ENCODE measurements at regions not wholly inside any gene's neighbourhood (a gene's known extent, or its start where the extent isn't known, plus 50 kb on each side); places are given as distances from the start of the nearest gene placed in this dataset.

DNA sequence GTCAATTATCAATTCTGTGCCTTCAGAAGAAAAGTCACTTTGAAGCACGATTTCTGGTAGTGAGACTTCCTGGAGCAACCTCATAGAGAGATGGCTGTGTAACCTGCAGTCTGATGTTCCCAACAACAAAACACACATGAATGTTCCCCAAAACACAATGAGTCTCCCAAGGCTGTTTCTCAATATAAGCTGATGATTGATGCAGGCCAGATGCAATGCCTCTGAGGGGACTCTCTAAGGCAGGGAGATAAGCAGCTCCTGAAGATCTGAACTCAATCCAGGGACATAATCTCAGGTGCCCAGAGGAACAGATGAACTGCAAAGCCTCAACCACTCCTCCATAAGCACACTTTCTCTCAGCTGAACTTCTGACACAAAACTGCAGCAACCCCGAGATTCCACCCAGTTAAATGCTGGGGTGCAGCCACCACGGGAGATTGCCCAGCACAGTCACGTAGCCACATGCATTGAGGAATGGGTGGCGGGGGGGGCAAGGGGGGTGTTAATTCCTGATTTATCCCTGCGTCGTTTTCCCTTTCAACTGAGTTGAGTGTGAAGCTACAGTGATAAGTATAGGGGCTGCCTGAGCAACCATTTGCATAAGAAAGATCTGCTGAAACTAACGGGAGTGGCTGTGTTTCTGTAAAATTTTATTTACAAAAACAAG is 122.7 kb upstream of the RASEF start:
- CTCF ChIA-PET (ENCODE audit: low intra/inter-chr PET ratio), result no interaction called here

More for the DNA sequence above, 122.7 kb upstream of the RASEF start:
- H3K9me1 ChIP-seq (ENCODE audit: control insufficient read depth, insufficient read depth, low read length), result no peaks in the 10 kb centered on the region
- no peaks in the 10 kb centered on the region for H3K79me2 ChIP-seq (ENCODE audit: control insufficient read depth, insufficient read depth, low read length)
- no peak for TF ChIP-seq PHB (CRISPR knock-in tag; IDR thresholded peaks at IDR 0.05)
- TF ChIP-seq, protein P1, sequence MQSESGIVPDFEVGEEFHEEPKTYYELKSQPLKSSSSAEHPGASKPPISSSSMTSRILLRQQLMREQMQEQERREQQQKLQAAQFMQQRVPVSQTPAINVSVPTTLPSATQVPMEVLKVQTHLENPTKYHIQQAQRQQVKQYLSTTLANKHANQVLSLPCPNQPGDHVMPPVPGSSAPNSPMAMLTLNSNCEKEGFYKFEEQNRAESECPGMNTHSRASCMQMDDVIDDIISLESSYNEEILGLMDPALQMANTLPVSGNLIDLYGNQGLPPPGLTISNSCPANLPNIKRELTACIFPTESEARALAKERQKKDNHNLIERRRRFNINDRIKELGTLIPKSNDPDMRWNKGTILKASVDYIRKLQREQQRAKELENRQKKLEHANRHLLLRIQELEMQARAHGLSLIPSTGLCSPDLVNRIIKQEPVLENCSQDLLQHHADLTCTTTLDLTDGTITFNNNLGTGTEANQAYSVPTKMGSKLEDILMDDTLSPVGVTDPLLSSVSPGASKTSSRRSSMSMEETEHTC (IDR thresholded peaks at IDR 0.05), result no peak
- TF ChIP-seq, protein P2, sequence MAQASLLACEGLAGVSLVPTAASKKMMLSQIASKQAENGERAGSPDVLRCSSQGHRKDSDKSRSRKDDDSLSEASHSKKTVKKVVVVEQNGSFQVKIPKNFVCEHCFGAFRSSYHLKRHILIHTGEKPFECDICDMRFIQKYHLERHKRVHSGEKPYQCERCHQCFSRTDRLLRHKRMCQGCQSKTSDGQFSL (CRISPR knock-in tag; IDR thresholded peaks at IDR 0.05), result no peak
- TF ChIP-seq, protein P2 (tag; IDR thresholded peaks at IDR 0.05), result no peak
- TF ChIP-seq NCOA1 (IDR thresholded peaks at IDR 0.05; ENCODE audit: low read depth), result no peak
- TF ChIP-seq ZNF212 (CRISPR knock-in tag; IDR thresholded peaks at IDR 0.05), result no peak
- no peak for TF ChIP-seq PHF20 (IDR thresholded peaks at IDR 0.05; ENCODE audit: partially characterized antibody)
- TF ChIP-seq, protein P3, sequence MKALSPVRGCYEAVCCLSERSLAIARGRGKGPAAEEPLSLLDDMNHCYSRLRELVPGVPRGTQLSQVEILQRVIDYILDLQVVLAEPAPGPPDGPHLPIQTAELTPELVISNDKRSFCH (CRISPR knock-in tag; IDR thresholded peaks at IDR 0.05), result no peak
- TF ChIP-seq, protein P3 (tag; IDR thresholded peaks at IDR 0.05), result no peak
- no peak for TF ChIP-seq TOE1 (IDR thresholded peaks at IDR 0.05; ENCODE audit: borderline replicate concordance)
- TF ChIP-seq TOE1 (CRISPR knock-in tag; IDR thresholded peaks at IDR 0.05; ENCODE audit: borderline replicate concordance, low read depth), result no peak
- no peak for TF ChIP-seq SLC30A9 (CRISPR knock-in tag; IDR thresholded peaks at IDR 0.05)
- no peak for TF ChIP-seq PRMT5 (CRISPR knock-in tag; IDR thresholded peaks at IDR 0.05)
- TF ChIP-seq ETV5 (CRISPR knock-in tag; IDR thresholded peaks at IDR 0.05; ENCODE audit: low read depth), result no peak
- TF ChIP-seq, protein P4, sequence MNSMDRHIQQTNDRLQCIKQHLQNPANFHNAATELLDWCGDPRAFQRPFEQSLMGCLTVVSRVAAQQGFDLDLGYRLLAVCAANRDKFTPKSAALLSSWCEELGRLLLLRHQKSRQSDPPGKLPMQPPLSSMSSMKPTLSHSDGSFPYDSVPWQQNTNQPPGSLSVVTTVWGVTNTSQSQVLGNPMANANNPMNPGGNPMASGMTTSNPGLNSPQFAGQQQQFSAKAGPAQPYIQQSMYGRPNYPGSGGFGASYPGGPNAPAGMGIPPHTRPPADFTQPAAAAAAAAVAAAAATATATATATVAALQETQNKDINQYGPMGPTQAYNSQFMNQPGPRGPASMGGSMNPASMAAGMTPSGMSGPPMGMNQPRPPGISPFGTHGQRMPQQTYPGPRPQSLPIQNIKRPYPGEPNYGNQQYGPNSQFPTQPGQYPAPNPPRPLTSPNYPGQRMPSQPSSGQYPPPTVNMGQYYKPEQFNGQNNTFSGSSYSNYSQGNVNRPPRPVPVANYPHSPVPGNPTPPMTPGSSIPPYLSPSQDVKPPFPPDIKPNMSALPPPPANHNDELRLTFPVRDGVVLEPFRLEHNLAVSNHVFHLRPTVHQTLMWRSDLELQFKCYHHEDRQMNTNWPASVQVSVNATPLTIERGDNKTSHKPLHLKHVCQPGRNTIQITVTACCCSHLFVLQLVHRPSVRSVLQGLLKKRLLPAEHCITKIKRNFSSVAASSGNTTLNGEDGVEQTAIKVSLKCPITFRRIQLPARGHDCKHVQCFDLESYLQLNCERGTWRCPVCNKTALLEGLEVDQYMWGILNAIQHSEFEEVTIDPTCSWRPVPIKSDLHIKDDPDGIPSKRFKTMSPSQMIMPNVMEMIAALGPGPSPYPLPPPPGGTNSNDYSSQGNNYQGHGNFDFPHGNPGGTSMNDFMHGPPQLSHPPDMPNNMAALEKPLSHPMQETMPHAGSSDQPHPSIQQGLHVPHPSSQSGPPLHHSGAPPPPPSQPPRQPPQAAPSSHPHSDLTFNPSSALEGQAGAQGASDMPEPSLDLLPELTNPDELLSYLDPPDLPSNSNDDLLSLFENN (IDR thresholded peaks at IDR 0.05; ENCODE audit: low read depth in 2 of 2, low read length in 2 of 2), result no peak
- no peak for TF ChIP-seq NONO (IDR thresholded peaks at IDR 0.05; ENCODE audit: low read depth in 2 of 2, low read length in 1 of 2)
- no peak for TF ChIP-seq PYGO2 (tag; IDR thresholded peaks at IDR 0.05)
- TF ChIP-seq NFE2 (IDR thresholded peaks at IDR 0.05; ENCODE audit: low read depth), result no peak
- DNase-seq (ENCODE audit: extremely low read depth in 1 of 4, low spot score in 3 of 4), result no peak
- H3K9ac ChIP-seq (ENCODE audit: insufficient read depth in 1 of 2, low read depth in 2 of 2, low read length in 2 of 2), result no peak overlapping the region
- no peak overlapping the region for H3K4me3 ChIP-seq
- H3K27ac ChIP-seq (ENCODE audit: extremely low read depth, low read depth, low read length), result no peak overlapping the region
- no TSS peak for BruUV-seq (replicated peaks)
- ATAC-seq, result no peak
- H3K4me2 ChIP-seq (ENCODE audit: insufficient read depth, low read length), result no peak overlapping the region
- no peaks in the 10 kb centered on the region for H3K36me3 ChIP-seq (ENCODE audit: control insufficient read depth, insufficient read depth, low read length)
- H3K4me1 ChIP-seq (replicated peaks in 1 of 2; ENCODE audit: control insufficient read depth in 2 of 2, insufficient read depth in 2 of 2, low read length in 2 of 2), result no peaks in the 10 kb centered on the region
- FAIRE-seq, result no peak
- intact Hi-C loops (cut with micrococcal nuclease), result no loop called here
- in situ Hi-C loops (cut with MboI), result no loop called here
- no peaks in the 10 kb centered on the region for H3K9me3 ChIP-seq (replicated peaks; ENCODE audit: control insufficient read depth, insufficient read depth, low read depth, low read length)
- no peaks in the 10 kb centered on the region for H4K20me1 ChIP-seq (replicated peaks; ENCODE audit: control insufficient read depth, insufficient read depth, low read length)
- POLR2A ChIA-PET, result no interaction called here
- H2AFZ ChIP-seq (ENCODE audit: low read depth, low read length), result no peak overlapping the region
- WGBS (ENCODE audit: insufficient coverage, low coverage, missing lambda C conversion rate), result 0% methylated on average over 5 of the region's 8 CpGs
- no peaks in the 10 kb centered on the region for H3K27me3 ChIP-seq (ENCODE audit: control insufficient read depth in 2 of 2, insufficient read depth in 2 of 2, low read length in 2 of 2)

Data from K562 (cell line).